A549 (cell line): ENCODE measurements at regions not wholly inside any gene's neighbourhood (a gene's known extent, or its start where the extent isn't known, plus 50 kb on each side); places are given as distances from the start of the nearest gene placed in this dataset.

ENCODE experiments used
- ATAC-seq, 2 experiments: fragments of 200-7000 bp in 1 of 2; fragments of >200 bp in 1 of 2; cut with Nextera tagmentation in 1 of 2; cut with Tn5 transposase in 1 of 2; 3 replicates each; pipeline versions ENCODE4 v1.8.0 to v1.9.1; 2018 to 2020; ENCODE audit warnings: mild to moderate bottlenecking in 1 of 2, moderate library complexity in 1 of 2
- CTCF ChIA-PET: fragments of 300-600 bp; sonication (Branson Sonifier 250); formaldehyde crosslinking; extraction: SDS; loops from one replicate; lab custom pipeline; 2021; ENCODE audit warnings: antibody characterized with exemption, inconsistent platforms; lab: Yijun Ruan, JAX
- POLR2A ChIA-PET: fragments of 350-600 bp; formaldehyde crosslinking; extraction: SDS; loops from one replicate; lab custom pipeline; 2021; ENCODE audit warnings: antibody characterized with exemption, inconsistent platforms; lab: Yijun Ruan, JAX
- DNase-seq, 2 experiments: peaks; one replicate each; pipeline versions ENCODE4 v3.0.0 to v3.0.0-alpha.2; 2011 to 2016; ENCODE audit warnings: low read depth in 1 of 2, low spot score in 1 of 2
- FAIRE-seq: peaks from 2 replicates; lab custom pipeline; 2011; peaks lifted over from hg19 to GRCh38; lab: Jason Lieb, UNC
- H3K27ac ChIP-seq, 2 experiments: fragments of >200 bp; sonication (Bioruptor Twin); formaldehyde crosslinking; 3 replicates each; pipeline ENCODE4 v1.5.1; 2016 to 2017
- H3K4me1 ChIP-seq: fragments of >200 bp; sonication (Bioruptor Twin); formaldehyde crosslinking; 3 replicates; pipeline ENCODE4 v1.6.1; 2016
- H3K4me2 ChIP-seq: fragments of >200 bp; sonication (Bioruptor Twin); formaldehyde crosslinking; 3 replicates; pipeline ENCODE4 v1.6.1; 2016
- H3K4me3 ChIP-seq: fragments of >200 bp; sonication (Bioruptor Twin); formaldehyde crosslinking; 3 replicates; pipeline ENCODE4 v1.5.1; 2016
- H3K9me3 ChIP-seq: fragments of >200 bp; sonication (Bioruptor Twin); formaldehyde crosslinking; 3 replicates; pipeline ENCODE4 v1.6.1; 2016
- CTCF ChIP-seq: fragments of >200 bp; sonication (Bioruptor Twin); formaldehyde crosslinking; IDR thresholded peaks from 3 replicates; pipeline ENCODE4 v1.5.1; 2016
- E2F6 ChIP-seq: IDR thresholded peaks from 2 replicates; pipeline ENCODE4 v1.6.1; 2012; ENCODE audit warnings: low read depth, borderline replicate concordance
- ELK1 ChIP-seq: fragments of 150-350 bp; IDR thresholded peaks from 2 replicates; pipeline ENCODE4 v1.6.1; 2014; ENCODE audit warnings: low read depth, mild to moderate bottlenecking, low read length
- MAX ChIP-seq: IDR thresholded peaks from 2 replicates; pipeline ENCODE4 v1.6.1; 2012
- MYC ChIP-seq: IDR thresholded peaks from 2 replicates; pipeline ENCODE4 v1.6.1; 2012; ENCODE audit warnings: mild to moderate bottlenecking, inconsistent platforms, low read length, improper control_type of control experiment, borderline replicate concordance
- RAD21 ChIP-seq, 2 experiments: fragments of >200 bp in 1 of 2; sonication (Bioruptor Twin) in 1 of 2; formaldehyde crosslinking in 1 of 2; IDR thresholded peaks in 1 of 2; conservative IDR thresholded peaks in 1 of 2; 2 replicates in 1 of 2; 3 replicates in 1 of 2; pipeline ENCODE4 v1.6.1; 2012 to 2018; ENCODE audit warnings: inconsistent platforms in 1 of 2
- REST ChIP-seq: fragments of 200-600 bp; sonication (generic); IDR thresholded peaks from 2 replicates; pipeline ENCODE4 v1.6.1; 2016; ENCODE audit warnings: antibody characterized with exemption, mild to moderate bottlenecking, moderate library complexity
- SMC3 ChIP-seq: fragments of >200 bp; sonication (Bioruptor Twin); formaldehyde crosslinking; IDR thresholded peaks from 3 replicates; pipeline ENCODE4 v1.6.1; 2018; ENCODE audit warnings: inconsistent platforms
- ZC3H11A ChIP-seq: fragments of 450-650 bp; IDR thresholded peaks from 2 replicates; pipeline ENCODE4 v1.6.1; 2014; ENCODE audit warnings: antibody characterized with exemption, mild to moderate bottlenecking
- WGBS: methylation state at CpG from one replicate; pipeline ENCODE4 v1.1.6; 2017; ENCODE audit errors: missing lambda C conversion rate; 5-methylcytosine and 5-hydroxymethylcytosine counted together

GRCh38 chr9:33721674-33722358 is 73.5 kb upstream of the PRSS3 start:
- peak overlapping the region; percentile 60 for H3K4me2 ChIP-seq
- POLR2A ChIA-PET: interaction anchor here (0.6 kb wide), 1 partner anchor 98 kb away, joined by 4 read pairs; no protein-coding TSS in a partner anchor

More at GRCh38 chr9:33721674-33722358, 73.5 kb upstream of the PRSS3 start:
- Histone ChIP-seq H3K27ac (peak overlapping the region; percentile 50 to 75; a peak in 4 of 6 replicates), H3K9me3 (peaks cover 5% of the 10 kb centered on the region; the same call in 1 of the 3 replicates), H3K4me3 (no peak overlapping the region), H3K4me1 (peaks cover 7% of the 10 kb centered on the region; the same call in 1 of the 3 replicates)
- CTCF ChIA-PET: interaction anchor here (0.6 to 10.9 kb wide), 61 partner anchors 9 to 563 kb away, joined by 3 to 471 read pairs (median 5); partner anchors contain the start of genes ANKRD18B and NFX1
- peak; percentile 66 to 91 for DNase-seq
- TF ChIP-seq SMC3: peak; percentile 100
- TF ChIP-seq MYC: peak; percentile 84; the same call in 1 of the 2 replicates
- TF ChIP-seq CTCF: peak; percentile 100
- TF ChIP-seq MAX: peak; percentile 90
- TF ChIP-seq REST: no peak
- no peak for TF ChIP-seq ZC3H11A
- peak; percentile 100 for TF ChIP-seq RAD21 (conservative IDR thresholded peaks at IDR 0.05 in 1 of 2, IDR thresholded peaks at IDR 0.05 in 1 of 2)
- no peak for TF ChIP-seq ELK1
- TF ChIP-seq E2F6: peak; percentile 59; the same call in 1 of the 2 replicates
- ATAC-seq: peak; percentile 86 to 87
- FAIRE-seq: peak; percentile 93
- 42% methylated on average over 18 of the region's 32 CpGs for WGBS
